KMS-11 (cell line): ENCODE measurements at regions not wholly inside any gene's neighbourhood (a gene's known extent, or its start where the extent isn't known, plus 50 kb on each side); places are given as distances from the start of the nearest gene placed in this dataset.
A peak's percentile ranks its signal among the peaks of the same experiment; 100 is the strongest.
"Not testable (repeated sequence)": the region's sequence is repeated elsewhere in the genome, so short reads cannot be mapped to it uniquely, and the experiment has no call there.

Experiments used
- H2AFZ ChIP-seq: fragments of 200-600 bp; sonication (generic); 2 replicates; pipeline ENCODE4 v1.6.1; 2016; ENCODE audit warnings: antibody characterized with exemption, mixed run types, low read depth
- H3K27ac ChIP-seq: fragments of 200-600 bp; sonication (generic); 2 replicates; pipeline ENCODE4 v1.6.1; 2016; ENCODE audit warnings: mild to moderate bottlenecking, mixed run types
- H3K27me3 ChIP-seq: fragments of 200-600 bp; sonication (generic); 2 replicates; pipeline ENCODE4 v1.6.1; 2017; ENCODE audit warnings: mild to moderate bottlenecking, low read depth, mixed run types, moderate library complexity; ENCODE audit not compliant: insufficient read depth
- H3K36me3 ChIP-seq: fragments of 200-600 bp; sonication (generic); 2 replicates; pipeline ENCODE4 v1.6.1; 2017; ENCODE audit warnings: mild to moderate bottlenecking, mixed run types; ENCODE audit not compliant: insufficient read depth
- H3K4me1 ChIP-seq: fragments of 200-600 bp; sonication (generic); 2 replicates; pipeline ENCODE4 v1.6.1; 2016; ENCODE audit warnings: mild to moderate bottlenecking, low read depth, mixed run types; ENCODE audit not compliant: poor library complexity, severe bottlenecking
- H3K4me2 ChIP-seq: fragments of 200-600 bp; sonication (generic); 2 replicates; pipeline ENCODE4 v1.7.0; 2016; ENCODE audit warnings: mild to moderate bottlenecking, mixed run types
- H3K4me3 ChIP-seq: fragments of 200-600 bp; sonication (generic); IDR thresholded peaks from 2 replicates; pipeline ENCODE4 v1.6.1; 2017; ENCODE audit warnings: low read depth, low read length, mixed read lengths; ENCODE audit not compliant: insufficient read depth
- H3K79me2 ChIP-seq: fragments of 200-600 bp; sonication (generic); 2 replicates; pipeline ENCODE4 v1.6.1; 2016; ENCODE audit warnings: low read depth, mixed run types; ENCODE audit not compliant: insufficient read depth
- H3K9ac ChIP-seq: fragments of 200-600 bp; sonication (generic); 2 replicates; pipeline ENCODE4 v1.6.1; 2016; ENCODE audit warnings: mild to moderate bottlenecking, mixed run types
- H4K20me1 ChIP-seq: fragments of 200-600 bp; sonication (generic); 2 replicates; pipeline ENCODE4 v1.6.1; 2016; ENCODE audit warnings: mild to moderate bottlenecking, mixed run types; ENCODE audit not compliant: insufficient read depth
- CTCF ChIP-seq: fragments of 200-600 bp; sonication (generic); conservative IDR thresholded peaks from 2 replicates; pipeline ENCODE4 v1.6.1; 2017; ENCODE audit warnings: low read depth, mild to moderate bottlenecking, antibody characterized with exemption, low read length, moderate library complexity, mixed read lengths

DNA sequence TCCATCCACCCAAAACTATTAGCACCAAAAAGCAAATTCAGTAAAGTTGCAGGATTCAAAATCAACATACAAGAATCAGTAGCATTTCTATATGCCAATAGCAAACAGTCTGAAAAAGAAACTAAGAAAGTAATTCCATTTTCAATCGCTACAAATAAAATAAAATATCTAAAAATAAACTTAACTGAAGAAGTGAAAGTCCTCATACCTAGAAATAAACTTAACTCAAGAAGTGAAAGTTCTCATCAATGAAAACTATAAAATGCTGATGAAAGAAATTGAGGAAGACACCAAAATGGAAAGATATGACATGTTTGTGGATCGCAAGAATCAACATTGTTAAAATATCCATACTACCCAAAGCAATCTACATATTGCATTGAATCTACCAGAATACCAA, 103.0 kb upstream of the ARID1B start:
- Histone ChIP-seq H2AFZ (no peak overlapping the region), H3K27ac (no peak overlapping the region), H4K20me1 (no peaks in the 10 kb centered on the region), H3K36me3 (no peaks in the 10 kb centered on the region), H3K4me2 (no peak overlapping the region), H3K27me3 (no peaks in the 10 kb centered on the region), H3K4me1 (no peaks in the 10 kb centered on the region), H3K9ac (no peak overlapping the region), H3K4me3 (no peak overlapping the region), H3K79me2 (no peaks in the 10 kb centered on the region)
- no peak for TF ChIP-seq CTCF

DNA sequence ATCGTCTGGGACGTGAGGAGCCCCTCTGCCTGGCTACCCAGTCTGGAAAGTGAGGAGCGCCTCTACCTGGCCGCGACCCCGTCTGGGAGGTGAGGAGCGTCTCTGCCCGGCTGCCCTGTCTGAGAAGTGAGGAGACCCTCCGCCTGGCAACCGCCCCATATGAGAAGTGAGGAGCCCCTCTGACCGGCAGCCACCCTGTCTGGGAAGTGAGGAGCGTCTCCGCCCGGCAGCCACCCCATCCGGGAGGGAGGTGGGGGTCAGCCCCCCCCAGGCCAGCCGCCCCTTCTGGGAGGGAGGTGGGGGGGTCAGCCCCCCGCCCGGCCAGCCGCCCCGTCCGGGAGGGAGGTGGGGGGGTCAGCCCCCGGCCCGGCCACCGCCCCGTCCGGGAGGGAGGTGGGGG, 107.1 kb upstream of the ARID1B start:
- not testable (repeated sequence) for H3K4me3 ChIP-seq, H3K79me2 ChIP-seq, H3K27ac ChIP-seq, H2AFZ ChIP-seq, H3K4me2 ChIP-seq, H4K20me1 ChIP-seq, H3K27me3 ChIP-seq, H3K36me3 ChIP-seq, H3K4me1 ChIP-seq, H3K9ac ChIP-seq

- Histone ChIP-seq H3K4me2 (no peak overlapping the region), H3K27ac (no peak overlapping the region), H3K4me1 (peaks cover 5% of the 10 kb centered on the region), H3K36me3 (no peaks in the 10 kb centered on the region), H3K4me3 (no peak overlapping the region), H4K20me1 (no peaks in the 10 kb centered on the region), H3K27me3 (no peaks in the 10 kb centered on the region), H2AFZ (no peak overlapping the region), H3K79me2 (no peaks in the 10 kb centered on the region), H3K9ac (no peak overlapping the region)
- no peak for TF ChIP-seq CTCF
These were observed 115.1 kb upstream of the ARID1B start for GRCh38 chr6:156662025-156662445.

- H4K20me1 ChIP-seq: no peaks in the 10 kb centered on the region
- no peak overlapping the region for H3K27ac ChIP-seq
- H3K4me1 ChIP-seq: peaks cover 5% of the 10 kb centered on the region
- no peak overlapping the region for H3K9ac ChIP-seq
- H3K4me3 ChIP-seq: no peak overlapping the region
- H3K4me2 ChIP-seq: no peak overlapping the region
- H3K36me3 ChIP-seq: no peaks in the 10 kb centered on the region
- H2AFZ ChIP-seq: no peak overlapping the region
- no peaks in the 10 kb centered on the region for H3K27me3 ChIP-seq
- no peaks in the 10 kb centered on the region for H3K79me2 ChIP-seq
- no peak for TF ChIP-seq CTCF
These were observed 116.8 kb upstream of the ARID1B start for GRCh38 chr6:156660389-156660788.

GRCh38 chr6:156659822-156660198, 117.4 kb upstream of the ARID1B start:
- no peaks in the 10 kb centered on the region for H4K20me1 ChIP-seq
- H3K4me1 ChIP-seq: peaks cover 5% of the 10 kb centered on the region
- H2AFZ ChIP-seq: peak overlapping the region; percentile 18; the same call in 1 of the 2 replicates
- no peaks in the 10 kb centered on the region for H3K27me3 ChIP-seq
- no peak overlapping the region for H3K4me2 ChIP-seq
- no peak overlapping the region for H3K4me3 ChIP-seq
- H3K36me3 ChIP-seq: no peaks in the 10 kb centered on the region
- no peak overlapping the region for H3K27ac ChIP-seq
- H3K79me2 ChIP-seq: no peaks in the 10 kb centered on the region
- TF ChIP-seq CTCF: no peak
- H3K9ac ChIP-seq: no peak overlapping the region
